DND-41 (cell line): ENCODE measurements at regions not wholly inside any gene's neighbourhood (a gene's known extent, or its start where the extent isn't known, plus 50 kb on each side); places are given as distances from the start of the nearest gene placed in this dataset.

ENCODE experiments used
- ATAC-seq: fragments of 200-7000 bp; cut with Tn5 transposase; 3 replicates; pipeline ENCODE4 v1.9.1; 2021; ENCODE audit warnings: low read depth; ENCODE audit not compliant: insufficient read depth
- DNase-seq: peaks from one replicate; pipeline ENCODE4 v3.0.0-alpha.2; 2020
- H2AFZ ChIP-seq: 2 replicates; pipeline ENCODE4 v1.6.0; 2012; ENCODE audit warnings: low read depth, low read length
- H3K27ac ChIP-seq: 2 replicates; pipeline ENCODE4 v1.5.1; 2012; ENCODE audit warnings: low read length, inconsistent platforms
- H3K27me3 ChIP-seq: fragments of 200-600 bp; sonication (generic); 2 replicates; pipeline ENCODE4 v1.6.0; 2012; ENCODE audit warnings: low read length, mild to moderate bottlenecking, inconsistent platforms; ENCODE audit not compliant: insufficient read depth, poor library complexity
- H3K36me3 ChIP-seq: 2 replicates; pipeline ENCODE4 v1.5.1; 2012; ENCODE audit warnings: low read length, inconsistent platforms; ENCODE audit not compliant: insufficient read depth
- H3K4me1 ChIP-seq: 2 replicates; pipeline ENCODE4 v1.5.1; 2012; ENCODE audit warnings: mild to moderate bottlenecking, low read length; ENCODE audit not compliant: insufficient read depth
- H3K4me2 ChIP-seq: 2 replicates; pipeline ENCODE4 v1.6.0; 2012; ENCODE audit warnings: mild to moderate bottlenecking, moderate library complexity, low read length, inconsistent platforms; ENCODE audit not compliant: insufficient read depth
- H3K4me3 ChIP-seq, 2 experiments: fragments of 200-600 bp in 1 of 2; shearing (Covaris generic) in 1 of 2; 2 replicates each; pipeline ENCODE4 v1.5.1; 2012 to 2016; ENCODE audit warnings: inconsistent platforms in 2 of 2, low read length in 2 of 2, mild to moderate bottlenecking in 2 of 2, low read depth in 1 of 2, moderate library complexity in 1 of 2
- H3K79me2 ChIP-seq: 2 replicates; pipeline ENCODE4 v1.6.0; 2012; ENCODE audit warnings: low read length, inconsistent platforms; ENCODE audit not compliant: insufficient read depth
- H3K9ac ChIP-seq: 2 replicates; pipeline ENCODE4 v1.6.0; 2012; ENCODE audit warnings: low read depth, mild to moderate bottlenecking, inconsistent platforms, low read length, moderate library complexity
- H3K9me3 ChIP-seq: 2 replicates; pipeline ENCODE4 v1.5.1; 2012; ENCODE audit warnings: low read length, moderate library complexity, mild to moderate bottlenecking, inconsistent platforms; ENCODE audit not compliant: insufficient read depth, severe bottlenecking
- H4K20me1 ChIP-seq: 2 replicates; pipeline ENCODE4 v1.6.0; 2012; ENCODE audit warnings: low read length; ENCODE audit not compliant: insufficient read depth
- CTCF ChIP-seq: IDR thresholded peaks from 2 replicates; pipeline ENCODE4 v1.5.1; 2012; ENCODE audit warnings: borderline replicate concordance, low read length, moderate library complexity, mild to moderate bottlenecking; ENCODE audit not compliant: poor library complexity, severe bottlenecking; ENCODE audit errors: extremely low read depth
- EZH2 ChIP-seq: IDR thresholded peaks from 3 replicates; pipeline ENCODE4 v1.6.1; 2012; ENCODE audit warnings: borderline replicate concordance, low read depth, mild to moderate bottlenecking, moderate library complexity, low read length, inconsistent platforms; ENCODE audit not compliant: severe bottlenecking

DNA sequence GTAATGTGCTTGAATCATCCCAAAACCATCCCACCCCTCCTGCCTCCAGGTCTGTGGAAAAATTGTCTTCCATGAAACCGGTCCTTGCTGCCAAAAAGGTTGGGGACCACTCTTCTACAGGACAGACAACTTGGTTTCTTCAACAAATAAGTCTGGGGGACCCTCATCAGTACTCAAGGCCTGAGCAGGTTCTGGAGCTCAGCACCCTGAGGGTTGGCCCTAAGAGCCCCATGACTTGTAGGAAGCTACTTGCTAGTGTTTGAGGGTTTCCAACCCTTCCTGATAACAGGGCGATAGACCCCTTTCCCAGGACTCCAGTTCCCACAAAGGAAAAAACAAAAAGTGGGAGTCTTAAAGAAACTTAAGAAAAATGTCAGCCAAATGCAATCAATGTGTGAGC is 52.9 kb upstream of the SLCO2A1 start:
- Histone ChIP-seq H4K20me1 (no peaks in the 10 kb centered on the region), H3K4me3 (no peak overlapping the region), H3K9ac (no peak overlapping the region), H3K27ac (no peak overlapping the region), H3K4me2 (no peak overlapping the region), H3K79me2 (no peaks in the 10 kb centered on the region), H3K27me3 (no peaks in the 10 kb centered on the region), H3K4me1 (no peaks in the 10 kb centered on the region), H2AFZ (no peak overlapping the region), H3K9me3 (no peaks in the 10 kb centered on the region), H3K36me3 (no peaks in the 10 kb centered on the region)
- ATAC-seq (no peak), DNase-seq (no peak)
- no peak for TF ChIP-seq EZH2
- no peak for TF ChIP-seq CTCF

DNA sequence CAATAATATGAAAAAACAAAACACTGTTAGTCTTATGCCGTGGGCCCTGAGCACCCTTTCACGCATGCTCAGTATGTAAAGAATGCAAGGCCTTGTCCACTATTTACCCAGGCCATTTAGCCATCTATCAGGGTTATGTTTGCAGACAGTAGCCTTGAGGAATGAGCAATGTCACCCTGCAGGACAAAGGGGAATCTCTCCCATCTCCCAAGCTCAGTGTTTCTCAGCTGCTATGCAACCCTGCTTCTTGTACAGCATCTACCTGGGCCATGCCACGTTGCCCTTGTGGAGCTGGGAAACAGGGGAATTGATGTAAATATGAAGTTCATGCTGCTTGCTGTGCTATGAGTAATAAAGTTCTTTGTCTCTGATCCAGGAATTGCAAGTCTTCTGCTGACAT is 51.5 kb upstream of the SLCO2A1 start:
- H3K4me2 ChIP-seq, result no peak overlapping the region
- H3K36me3 ChIP-seq, result no peaks in the 10 kb centered on the region
- TF ChIP-seq CTCF, result no peak
- no peak for TF ChIP-seq EZH2
- H2AFZ ChIP-seq, result no peak overlapping the region
- no peaks in the 10 kb centered on the region for H3K4me1 ChIP-seq
- no peaks in the 10 kb centered on the region for H4K20me1 ChIP-seq
- no peak overlapping the region for H3K4me3 ChIP-seq
- H3K27me3 ChIP-seq, result no peaks in the 10 kb centered on the region
- ATAC-seq, result no peak
- no peak overlapping the region for H3K27ac ChIP-seq
- no peaks in the 10 kb centered on the region for H3K79me2 ChIP-seq
- H3K9me3 ChIP-seq, result no peaks in the 10 kb centered on the region
- no peak for DNase-seq
- no peak overlapping the region for H3K9ac ChIP-seq

GRCh38 chr3:134080761-134081160 is 51.0 kb upstream of the SLCO2A1 start:
- ATAC-seq (no peak), DNase-seq (no peak)
- Histone ChIP-seq H3K79me2 (no peaks in the 10 kb centered on the region), H2AFZ (no peak overlapping the region), H3K4me3 (no peak overlapping the region), H3K4me1 (no peaks in the 10 kb centered on the region), H3K27ac (no peak overlapping the region), H3K4me2 (no peak overlapping the region), H3K27me3 (no peaks in the 10 kb centered on the region), H3K9me3 (no peaks in the 10 kb centered on the region), H4K20me1 (no peaks in the 10 kb centered on the region), H3K9ac (no peak overlapping the region), H3K36me3 (no peaks in the 10 kb centered on the region)
- no peak for TF ChIP-seq EZH2
- TF ChIP-seq CTCF, result no peak

DNA sequence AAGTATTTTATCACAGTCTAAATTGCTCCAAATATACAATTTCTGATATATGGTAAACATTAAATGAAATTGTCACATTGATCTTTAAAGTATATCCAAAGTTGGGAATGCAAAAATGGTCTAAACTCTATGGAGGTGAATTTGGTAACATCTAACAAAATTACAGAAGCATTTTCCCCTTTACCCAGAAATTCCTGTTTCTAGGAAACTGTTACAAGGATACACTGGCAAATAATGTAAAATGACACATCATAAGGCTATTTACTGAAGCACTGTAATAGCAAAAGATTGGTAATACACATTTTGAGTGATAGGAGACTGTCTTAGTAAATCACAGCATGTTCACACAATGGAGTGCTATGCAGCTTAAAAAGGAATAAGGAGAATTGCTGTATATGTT is 50.0 kb upstream of the SLCO2A1 start:
- H3K4me3 ChIP-seq, result no peak overlapping the region
- H3K4me1 ChIP-seq, result no peaks in the 10 kb centered on the region
- no peak overlapping the region for H2AFZ ChIP-seq
- H3K9me3 ChIP-seq, result no peaks in the 10 kb centered on the region
- no peaks in the 10 kb centered on the region for H3K36me3 ChIP-seq
- TF ChIP-seq EZH2 (no peak), CTCF (no peak)
- no peaks in the 10 kb centered on the region for H3K27me3 ChIP-seq
- H3K4me2 ChIP-seq, result no peak overlapping the region
- H4K20me1 ChIP-seq, result no peaks in the 10 kb centered on the region
- ATAC-seq (no peak), DNase-seq (no peak)
- no peaks in the 10 kb centered on the region for H3K79me2 ChIP-seq
- H3K9ac ChIP-seq, result no peak overlapping the region
- no peak overlapping the region for H3K27ac ChIP-seq
